HCT116 (cell line): ENCODE measurements at regions not wholly inside any gene's neighbourhood (a gene's known extent, or its start where the extent isn't known, plus 50 kb on each side); places are given as distances from the start of the nearest gene placed in this dataset.

ENCODE experiments used
- ATAC-seq: fragments of 200-7000 bp; cut with Tn5 transposase; 2 replicates; pipeline ENCODE4 v1.9.1; 2020; ENCODE audit warnings: mild to moderate bottlenecking, moderate library complexity
- BruUV-seq: library from RNA; stranded (reverse); fragments of 400-500 nt; replicated peaks from 2 replicates; lab custom pipeline; 2021; lab: Mats Ljungman, UMichigan
- CTCF ChIA-PET: fragments of 300-600 bp; sonication (Branson Sonifier 250); formaldehyde crosslinking; loops from one replicate; lab custom pipeline; 2021; ENCODE audit warnings: antibody characterized with exemption; lab: Charles Lee
- POLR2A ChIA-PET: fragments of 300-600, 350-600 bp; sonication (Branson Sonifier 250); formaldehyde crosslinking; loops from one replicate; lab custom pipeline; 2021; ENCODE audit warnings: antibody characterized with exemption; lab: Charles Lee
- RAD21 ChIA-PET, 2 experiments: fragments of 300-600 bp; sonication (Branson Sonifier 250); formaldehyde crosslinking; loops; one replicate each; lab custom pipeline; 2023; ENCODE audit warnings: low total read pairs in 2 of 2; ENCODE audit not compliant: uncharacterized antibody in 2 of 2, unreplicated experiment in 2 of 2, low non-redundant PET in 1 of 2; lab: Charles Lee
- DNase-seq: peaks from one replicate; pipeline ENCODE4 v3.0.0-alpha.2; 2010; ENCODE audit warnings: low read depth, low spot score
- H2AFZ ChIP-seq: fragments of 200-600 bp; shearing (Covaris generic), sonication (generic); 2 replicates; pipeline ENCODE4 v1.6.1; 2017; ENCODE audit warnings: low read depth, mixed run types, mixed read lengths, antibody characterized with exemption, low read length; ENCODE audit not compliant: poor library complexity, severe bottlenecking
- H3K27ac ChIP-seq: 2 replicates; pipeline ENCODE4 v1.5.1; 2012; ENCODE audit warnings: low read depth, low read length
- H3K27me3 ChIP-seq: fragments of 200-600 bp; sonication (generic); 2 replicates; pipeline ENCODE4 v1.6.1; 2016; ENCODE audit warnings: mixed run types, low read length, mixed read lengths; ENCODE audit not compliant: insufficient read depth
- H3K36me3 ChIP-seq, 2 experiments: fragments of 200-500 bp in 1 of 2; fragments of 200-600 bp in 1 of 2; sonication (Bioruptor generic) in 1 of 2; sonication (generic) in 1 of 2; 2 replicates each; pipeline versions ENCODE4 v1.5.1 to v1.6.1; 2014 to 2016; ENCODE audit warnings: low read length in 2 of 2, inconsistent platforms in 1 of 2, mixed read lengths in 1 of 2, mixed run types in 1 of 2; ENCODE audit not compliant: insufficient read depth in 2 of 2, control insufficient read depth in 1 of 2
- H3K4me1 ChIP-seq, 2 experiments: fragments of 200-600 bp in 1 of 2; sonication (generic) in 1 of 2; 2 replicates each; pipeline versions ENCODE4 v1.5.1 to v1.6.1; 2012 to 2017; ENCODE audit warnings: low read length in 2 of 2, inconsistent platforms in 1 of 2, mild to moderate bottlenecking in 1 of 2, mixed read lengths in 1 of 2, mixed run types in 1 of 2, moderate library complexity in 1 of 2; ENCODE audit not compliant: insufficient read depth in 2 of 2, control insufficient read depth in 1 of 2
- H3K4me2 ChIP-seq: fragments of 200-600 bp; sonication (generic); 2 replicates; pipeline ENCODE4 v1.6.1; 2017; ENCODE audit warnings: mixed run types, low read length, mixed read lengths
- H3K4me3 ChIP-seq, 2 experiments: fragments of 200-600 bp in 1 of 2; sonication (generic) in 1 of 2; replicated peaks in 1 of 2; 2 replicates each; pipeline ENCODE4 v1.5.1; 2011 to 2016; ENCODE audit warnings: low read length in 2 of 2, control low read depth in 1 of 2, low read depth in 1 of 2, mild to moderate bottlenecking in 1 of 2, mixed read lengths in 1 of 2, mixed run types in 1 of 2
- H3K79me2 ChIP-seq: fragments of 200-600 bp; sonication (generic); 2 replicates; pipeline ENCODE4 v1.6.1; 2017; ENCODE audit warnings: mild to moderate bottlenecking, mixed run types, low read length, moderate library complexity, mixed read lengths; ENCODE audit not compliant: insufficient read depth
- H3K9ac ChIP-seq: fragments of 200-600 bp; sonication (generic); 2 replicates; pipeline ENCODE4 v1.6.1; 2016; ENCODE audit warnings: low read length, mixed read lengths
- H3K9me2 ChIP-seq: fragments of 200-600 bp; sonication (generic), shearing (Covaris generic); 2 replicates; pipeline ENCODE4 v1.6.1; 2017; ENCODE audit warnings: mixed run types, mild to moderate bottlenecking, moderate library complexity; ENCODE audit not compliant: insufficient read depth
- H3K9me3 ChIP-seq, 2 experiments: fragments of 200-500 bp in 1 of 2; fragments of 200-600 bp in 1 of 2; sonication (Bioruptor generic) in 1 of 2; sonication (generic) in 1 of 2; 2 replicates each; pipeline ENCODE4 v1.6.1; 2014 to 2017; ENCODE audit warnings: low read length in 2 of 2, mixed read lengths in 2 of 2, inconsistent platforms in 1 of 2, low read depth in 1 of 2, mild to moderate bottlenecking in 1 of 2, mixed run types in 1 of 2, moderate library complexity in 1 of 2; ENCODE audit not compliant: control insufficient read depth in 1 of 2, insufficient read depth in 1 of 2
- H4K20me1 ChIP-seq: fragments of 200-600 bp; sonication (generic), shearing (Covaris generic); 2 replicates; pipeline ENCODE4 v1.6.1; 2017; ENCODE audit warnings: mixed run types, mild to moderate bottlenecking, moderate library complexity; ENCODE audit not compliant: insufficient read depth
- CBX3 ChIP-seq: IDR thresholded peaks from 2 replicates; pipeline ENCODE4 v1.6.1; 2012; ENCODE audit warnings: low read depth
- FOSL1 ChIP-seq: IDR thresholded peaks from 2 replicates; pipeline ENCODE4 v1.6.1; 2012; ENCODE audit warnings: low read depth
- POLR2A ChIP-seq: IDR thresholded peaks from 2 replicates; pipeline ENCODE4 v1.7.0; 2011; ENCODE audit warnings: borderline replicate concordance; ENCODE audit not compliant: insufficient read depth, insufficient read length; ENCODE audit errors: extremely low read depth
- RAD21 ChIP-seq: IDR thresholded peaks from 2 replicates; pipeline ENCODE4 v1.6.1; 2012; ENCODE audit warnings: low read depth, mild to moderate bottlenecking
- SRF ChIP-seq: IDR thresholded peaks from 2 replicates; pipeline ENCODE4 v1.6.1; 2012; ENCODE audit warnings: low read depth
- YY1 ChIP-seq: IDR thresholded peaks from 2 replicates; pipeline ENCODE4 v1.6.1; 2011; ENCODE audit warnings: low read length, low read depth, moderate library complexity, mild to moderate bottlenecking; ENCODE audit not compliant: insufficient replicate concordance; ENCODE audit errors: extremely low read depth
- intact Hi-C: fragments of 100-400 bp; cut with micrococcal nuclease; formaldehyde crosslinking; loops from 2 replicates; pipeline ENCODE4 v1.10.0; 2022
- TF ChIP-seq, protein P1 (sequence below): IDR thresholded peaks from 2 replicates; pipeline ENCODE4 v1.6.1; 2011; ENCODE audit warnings: mild to moderate bottlenecking, low read length, moderate library complexity; ENCODE audit not compliant: insufficient replicate concordance; ENCODE audit errors: extremely low read depth
- TF ChIP-seq, protein P2 (sequence below): IDR thresholded peaks from 2 replicates; pipeline ENCODE4 v1.6.1; 2012
- TF ChIP-seq, protein P3 (sequence below), 3 experiments: fragments of 200-600 bp in 1 of 3; sonication (generic) in 1 of 3; IDR thresholded peaks in 2 of 3; conservative IDR thresholded peaks in 1 of 3; 2 replicates each; pipeline ENCODE4 v1.5.1; 2012 to 2017; ENCODE audit warnings: low read depth in 2 of 3, low read length in 2 of 3, antibody characterized with exemption in 1 of 3, borderline replicate concordance in 1 of 3, control low read depth in 1 of 3, mild to moderate bottlenecking in 1 of 3, mixed read lengths in 1 of 3, mixed run types in 1 of 3, moderate library complexity in 1 of 3; ENCODE audit not compliant: insufficient read depth in 1 of 3

DNA sequence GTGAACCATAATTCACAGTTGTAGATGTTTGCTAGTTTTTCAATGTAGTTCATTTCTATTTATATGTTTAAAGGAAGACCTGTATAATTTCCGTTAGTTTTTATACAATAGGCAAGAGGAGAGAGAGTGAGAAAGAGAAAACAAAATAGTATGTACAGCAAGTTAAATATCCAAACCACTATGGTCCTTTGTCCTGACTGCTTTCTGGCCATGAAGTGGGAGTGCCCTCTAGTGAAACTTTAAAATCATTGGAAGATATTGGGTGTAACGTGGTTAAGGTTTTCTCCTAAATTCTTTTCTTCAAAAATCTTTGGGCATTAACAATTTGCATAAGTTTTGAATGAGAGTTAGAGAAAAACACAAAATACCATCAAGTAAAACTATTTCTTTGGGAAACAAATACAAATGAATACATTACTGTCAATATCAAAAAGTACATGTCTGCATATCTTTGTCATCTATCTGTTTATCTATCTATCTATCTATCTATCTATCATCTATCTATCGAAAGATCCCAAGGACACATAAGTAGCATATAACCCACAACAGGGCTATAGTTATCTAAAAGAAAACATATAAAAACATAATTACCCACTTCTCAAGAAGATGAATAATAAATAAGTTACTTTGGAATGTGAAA is 534.6 kb upstream of the ATP11B start:
- ChIA-PET RAD21 (no interaction called here), CTCF (no interaction called here), POLR2A (no interaction called here)
- no peak for TF ChIP-seq CBX3
- TF ChIP-seq, protein P1, sequence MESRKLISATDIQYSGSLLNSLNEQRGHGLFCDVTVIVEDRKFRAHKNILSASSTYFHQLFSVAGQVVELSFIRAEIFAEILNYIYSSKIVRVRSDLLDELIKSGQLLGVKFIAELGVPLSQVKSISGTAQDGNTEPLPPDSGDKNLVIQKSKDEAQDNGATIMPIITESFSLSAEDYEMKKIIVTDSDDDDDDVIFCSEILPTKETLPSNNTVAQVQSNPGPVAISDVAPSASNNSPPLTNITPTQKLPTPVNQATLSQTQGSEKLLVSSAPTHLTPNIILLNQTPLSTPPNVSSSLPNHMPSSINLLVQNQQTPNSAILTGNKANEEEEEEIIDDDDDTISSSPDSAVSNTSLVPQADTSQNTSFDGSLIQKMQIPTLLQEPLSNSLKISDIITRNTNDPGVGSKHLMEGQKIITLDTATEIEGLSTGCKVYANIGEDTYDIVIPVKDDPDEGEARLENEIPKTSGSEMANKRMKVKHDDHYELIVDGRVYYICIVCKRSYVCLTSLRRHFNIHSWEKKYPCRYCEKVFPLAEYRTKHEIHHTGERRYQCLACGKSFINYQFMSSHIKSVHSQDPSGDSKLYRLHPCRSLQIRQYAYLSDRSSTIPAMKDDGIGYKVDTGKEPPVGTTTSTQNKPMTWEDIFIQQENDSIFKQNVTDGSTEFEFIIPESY = no peak
- TF ChIP-seq SRF = no peak; the same call in 1 of the 2 replicates
- TF ChIP-seq, protein P2, sequence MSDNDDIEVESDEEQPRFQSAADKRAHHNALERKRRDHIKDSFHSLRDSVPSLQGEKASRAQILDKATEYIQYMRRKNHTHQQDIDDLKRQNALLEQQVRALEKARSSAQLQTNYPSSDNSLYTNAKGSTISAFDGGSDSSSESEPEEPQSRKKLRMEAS = no peak
- no peak for TF ChIP-seq POLR2A
- no peak for TF ChIP-seq YY1
- no peak for TF ChIP-seq FOSL1
- TF ChIP-seq, protein P3, sequence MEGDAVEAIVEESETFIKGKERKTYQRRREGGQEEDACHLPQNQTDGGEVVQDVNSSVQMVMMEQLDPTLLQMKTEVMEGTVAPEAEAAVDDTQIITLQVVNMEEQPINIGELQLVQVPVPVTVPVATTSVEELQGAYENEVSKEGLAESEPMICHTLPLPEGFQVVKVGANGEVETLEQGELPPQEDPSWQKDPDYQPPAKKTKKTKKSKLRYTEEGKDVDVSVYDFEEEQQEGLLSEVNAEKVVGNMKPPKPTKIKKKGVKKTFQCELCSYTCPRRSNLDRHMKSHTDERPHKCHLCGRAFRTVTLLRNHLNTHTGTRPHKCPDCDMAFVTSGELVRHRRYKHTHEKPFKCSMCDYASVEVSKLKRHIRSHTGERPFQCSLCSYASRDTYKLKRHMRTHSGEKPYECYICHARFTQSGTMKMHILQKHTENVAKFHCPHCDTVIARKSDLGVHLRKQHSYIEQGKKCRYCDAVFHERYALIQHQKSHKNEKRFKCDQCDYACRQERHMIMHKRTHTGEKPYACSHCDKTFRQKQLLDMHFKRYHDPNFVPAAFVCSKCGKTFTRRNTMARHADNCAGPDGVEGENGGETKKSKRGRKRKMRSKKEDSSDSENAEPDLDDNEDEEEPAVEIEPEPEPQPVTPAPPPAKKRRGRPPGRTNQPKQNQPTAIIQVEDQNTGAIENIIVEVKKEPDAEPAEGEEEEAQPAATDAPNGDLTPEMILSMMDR (IDR thresholded peaks at IDR 0.05 in 2 of 3, conservative IDR thresholded peaks at IDR 0.05 in 1 of 3; ENCODE audit: borderline replicate concordance in 1 of 3, insufficient read depth in 1 of 3, low read depth in 2 of 3, low read length in 2 of 3) = peak; percentile 60 to 72 (median 68); a peak in 5 of 6 replicates
- TF ChIP-seq RAD21 = peak; percentile 93
- no peaks in the 10 kb centered on the region for H3K4me1 ChIP-seq
- no peak overlapping the region for H3K4me3 ChIP-seq
- DNase-seq (peak; percentile 31), ATAC-seq (peak; percentile 73)
- H3K4me2 ChIP-seq = no peak overlapping the region
- no peak overlapping the region for H2AFZ ChIP-seq
- no peaks in the 10 kb centered on the region for H3K36me3 ChIP-seq
- no peaks in the 10 kb centered on the region for H4K20me1 ChIP-seq
- no peak overlapping the region for H3K9ac ChIP-seq
- no peaks in the 10 kb centered on the region for H3K9me2 ChIP-seq
- no peak overlapping the region for H3K27ac ChIP-seq
- H3K27me3 ChIP-seq = no peaks in the 10 kb centered on the region
- no peaks in the 10 kb centered on the region for H3K9me3 ChIP-seq
- intact Hi-C loops = loop anchor here (1.0 to 10.0 kb wide), 7 partner anchors 310 to 1044 kb away; no protein-coding TSS in a partner anchor
- H3K79me2 ChIP-seq = no peaks in the 10 kb centered on the region
- no TSS peak for BruUV-seq
